SK-N-SH treated with all-trans-retinoic acid at 6 μM for 48 hours (cell line): ENCODE measurements at regions not wholly inside any gene's neighbourhood (a gene's known extent, or its start where the extent isn't known, plus 50 kb on each side); places are given as distances from the start of the nearest gene placed in this dataset.

Experiments used
- ARNTL ChIP-seq: fragments of 450-650 bp; formaldehyde crosslinking; IDR thresholded peaks from 2 replicates; pipeline ENCODE4 v1.5.0; 2020; ENCODE audit warnings: low read depth, mild to moderate bottlenecking, moderate library complexity, borderline replicate concordance
- BACH2 ChIP-seq: fragments of 250-450 bp; sonication (Bioruptor Pico); IDR thresholded peaks from 2 replicates; pipeline ENCODE4 v1.9.0; 2021; ENCODE audit warnings: mild to moderate bottlenecking, borderline replicate concordance
- CREB5 ChIP-seq: fragments of 250-450 bp; sonication (Bioruptor Pico); IDR thresholded peaks from 2 replicates; pipeline ENCODE4 v1.5.1; 2020; ENCODE audit warnings: low read depth, mild to moderate bottlenecking, moderate library complexity
- CSDC2 ChIP-seq: fragments of 250-450 bp; sonication (Bioruptor Pico); IDR thresholded peaks from 2 replicates; pipeline ENCODE4 v1.5.0; 2020; ENCODE audit warnings: mild to moderate bottlenecking, moderate library complexity
- ISL1 ChIP-seq: fragments of 250-450 bp; sonication (Bioruptor Pico); IDR thresholded peaks from 2 replicates; pipeline ENCODE4 v2.1.2; 2022; ENCODE audit warnings: mild to moderate bottlenecking, moderate library complexity
- PPARA ChIP-seq: fragments of 250-450 bp; sonication (Bioruptor Pico); IDR thresholded peaks from 2 replicates; pipeline ENCODE4 v1.5.0; 2020; ENCODE audit warnings: mild to moderate bottlenecking, borderline replicate concordance
- SNAI2 ChIP-seq: fragments of 250-450 bp; sonication (Bioruptor Pico); IDR thresholded peaks from 2 replicates; pipeline ENCODE4 v1.5.0; 2020; ENCODE audit warnings: mild to moderate bottlenecking, moderate library complexity
- TOX ChIP-seq: fragments of 250-450 bp; sonication (Bioruptor Pico); IDR thresholded peaks from 2 replicates; pipeline ENCODE4 v1.8.0; 2021; ENCODE audit warnings: mild to moderate bottlenecking, moderate library complexity, borderline replicate concordance
- TSHZ2 ChIP-seq: fragments of 250-450 bp; sonication (Bioruptor Pico); IDR thresholded peaks from 2 replicates; pipeline ENCODE4 v1.5.0; 2020; ENCODE audit warnings: mild to moderate bottlenecking, moderate library complexity
- ZFP30 ChIP-seq: fragments of 450-650 bp; formaldehyde crosslinking; IDR thresholded peaks from 2 replicates; pipeline ENCODE4 v1.5.0; 2022; ENCODE audit warnings: mild to moderate bottlenecking, moderate library complexity
- ZNF565 ChIP-seq: fragments of 450-650 bp; formaldehyde crosslinking; conservative IDR thresholded peaks from 2 replicates; pipeline ENCODE4 v1.5.0; 2020; ENCODE audit warnings: low read depth, mild to moderate bottlenecking, moderate library complexity
- ZNF8 ChIP-seq: fragments of 450-650 bp; formaldehyde crosslinking; IDR thresholded peaks from 2 replicates; pipeline ENCODE4 v1.5.0; 2020; ENCODE audit warnings: mild to moderate bottlenecking, moderate library complexity
- TF ChIP-seq, protein P1 (sequence below): fragments of 250-450 bp; sonication (Bioruptor Pico); IDR thresholded peaks from 2 replicates; pipeline ENCODE4 v1.8.0; 2020; ENCODE audit warnings: mild to moderate bottlenecking, moderate library complexity, borderline replicate concordance

GRCh38 chr1:116193768-116194167 lies 82.6 kb downstream of the MAB21L3 start:
- no peak for TF ChIP-seq BACH2 (CRISPR knock-in tag)
- no peak for TF ChIP-seq ZNF565
- no peak for TF ChIP-seq CSDC2 (CRISPR knock-in tag)
- TF ChIP-seq ARNTL, result no peak
- no peak for TF ChIP-seq ZNF8 (CRISPR knock-in tag)
- no peak for TF ChIP-seq TOX
- no peak for TF ChIP-seq CREB5
- TF ChIP-seq, protein P1, sequence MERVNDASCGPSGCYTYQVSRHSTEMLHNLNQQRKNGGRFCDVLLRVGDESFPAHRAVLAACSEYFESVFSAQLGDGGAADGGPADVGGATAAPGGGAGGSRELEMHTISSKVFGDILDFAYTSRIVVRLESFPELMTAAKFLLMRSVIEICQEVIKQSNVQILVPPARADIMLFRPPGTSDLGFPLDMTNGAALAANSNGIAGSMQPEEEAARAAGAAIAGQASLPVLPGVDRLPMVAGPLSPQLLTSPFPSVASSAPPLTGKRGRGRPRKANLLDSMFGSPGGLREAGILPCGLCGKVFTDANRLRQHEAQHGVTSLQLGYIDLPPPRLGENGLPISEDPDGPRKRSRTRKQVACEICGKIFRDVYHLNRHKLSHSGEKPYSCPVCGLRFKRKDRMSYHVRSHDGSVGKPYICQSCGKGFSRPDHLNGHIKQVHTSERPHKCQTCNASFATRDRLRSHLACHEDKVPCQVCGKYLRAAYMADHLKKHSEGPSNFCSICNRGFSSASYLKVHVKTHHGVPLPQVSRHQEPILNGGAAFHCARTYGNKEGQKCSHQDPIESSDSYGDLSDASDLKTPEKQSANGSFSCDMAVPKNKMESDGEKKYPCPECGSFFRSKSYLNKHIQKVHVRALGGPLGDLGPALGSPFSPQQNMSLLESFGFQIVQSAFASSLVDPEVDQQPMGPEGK (CRISPR knock-in tag), result no peak
- no peak for TF ChIP-seq PPARA (CRISPR knock-in tag)
- no peak for TF ChIP-seq ZFP30
- TF ChIP-seq ISL1, result no peak
- no peak for TF ChIP-seq TSHZ2 (CRISPR knock-in tag)
- no peak for TF ChIP-seq SNAI2 (CRISPR knock-in tag)
